Osteoblast (primary cell): ENCODE measurements at regions not wholly inside any gene's neighbourhood (a gene's known extent, or its start where the extent isn't known, plus 50 kb on each side); places are given as distances from the start of the nearest gene placed in this dataset.

Source experiments
- DNase-seq: peaks from one replicate; pipeline ENCODE4 v3.0.0; 2011; ENCODE audit warnings: low spot score, mixed read lengths; ENCODE audit not compliant: insufficient read length; ENCODE audit errors: missing footprints
- H2AFZ ChIP-seq: 2 replicates; pipeline ENCODE4 v1.6.0; 2011; ENCODE audit warnings: mild to moderate bottlenecking, low read length
- H3K27ac ChIP-seq: 2 replicates; pipeline ENCODE4 v1.5.1; 2011; ENCODE audit warnings: mild to moderate bottlenecking, low read depth, low read length, moderate library complexity
- H3K27me3 ChIP-seq: 2 replicates; pipeline ENCODE4 v1.6.0; 2012; ENCODE audit warnings: mild to moderate bottlenecking, control low read depth, inconsistent platforms, low read length, moderate library complexity; ENCODE audit not compliant: insufficient read depth
- H3K36me3 ChIP-seq: 2 replicates; pipeline ENCODE4 v1.5.1; 2011; ENCODE audit warnings: mild to moderate bottlenecking, low read length, control low read depth, moderate library complexity; ENCODE audit not compliant: insufficient read depth
- H3K4me1 ChIP-seq: 2 replicates; pipeline ENCODE4 v1.5.1; 2011; ENCODE audit warnings: mild to moderate bottlenecking, low read length, control low read depth, moderate library complexity; ENCODE audit not compliant: insufficient read depth
- H3K4me2 ChIP-seq: 2 replicates; pipeline ENCODE4 v1.6.0; 2011; ENCODE audit warnings: mild to moderate bottlenecking, low read length; ENCODE audit not compliant: insufficient read depth
- H3K4me3 ChIP-seq: fragments of 200-600 bp; sonication (generic); 3 replicates; pipeline ENCODE4 v1.5.1; 2012; ENCODE audit warnings: mild to moderate bottlenecking, low read length, inconsistent platforms; ENCODE audit not compliant: insufficient read depth
- H3K79me2 ChIP-seq: 2 replicates; pipeline ENCODE4 v1.6.0; 2012; ENCODE audit warnings: mild to moderate bottlenecking, low read length, control low read depth, inconsistent platforms; ENCODE audit not compliant: insufficient read depth
- H3K9me3 ChIP-seq: 2 replicates; pipeline ENCODE4 v1.5.1; 2011; ENCODE audit warnings: low read depth, low read length, control low read depth
- H4K20me1 ChIP-seq: 2 replicates; pipeline ENCODE4 v1.6.0; 2012; ENCODE audit warnings: mild to moderate bottlenecking, low read length, control low read depth; ENCODE audit not compliant: insufficient read depth
- CTCF ChIP-seq: IDR thresholded peaks from 2 replicates; pipeline ENCODE4 v1.5.1; 2011; ENCODE audit warnings: mild to moderate bottlenecking, low read depth, low read length, moderate library complexity; ENCODE audit errors: extremely low read depth

GRCh38 chr10:28105561-28105960 lies 106.7 kb upstream of the ODAD2 start:
- no peaks in the 10 kb centered on the region for H3K9me3 ChIP-seq
- TF ChIP-seq CTCF: no peak
- H3K27me3 ChIP-seq: no peaks in the 10 kb centered on the region
- H3K36me3 ChIP-seq: no peaks in the 10 kb centered on the region
- H3K4me3 ChIP-seq: no peak overlapping the region
- H3K79me2 ChIP-seq: no peaks in the 10 kb centered on the region
- DNase-seq: no peak
- H3K27ac ChIP-seq: no peak overlapping the region
- H4K20me1 ChIP-seq: no peaks in the 10 kb centered on the region
- no peak overlapping the region for H2AFZ ChIP-seq
- no peak overlapping the region for H3K4me2 ChIP-seq
- H3K4me1 ChIP-seq: no peaks in the 10 kb centered on the region

DNA sequence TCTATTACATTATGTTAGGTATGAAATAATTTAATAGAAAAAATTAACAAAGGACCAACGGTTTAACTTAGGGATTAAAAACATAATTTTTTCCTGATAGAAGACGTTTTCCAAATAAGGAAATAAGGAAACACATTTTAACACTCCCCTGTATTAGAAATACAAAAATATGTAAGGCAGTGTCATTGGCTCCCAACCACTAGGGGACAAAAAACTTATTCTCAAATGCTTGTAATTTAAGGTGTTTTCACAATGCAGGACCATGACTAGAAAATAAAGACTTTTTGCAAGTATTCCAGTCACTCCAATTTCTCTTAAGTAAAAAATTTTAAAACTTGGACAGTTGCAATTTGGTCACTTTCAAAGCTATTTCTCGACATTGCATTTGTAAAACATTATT lies 98.8 kb upstream of the ODAD2 start:
- DNase-seq: no peak
- Histone ChIP-seq H3K27me3 (no peaks in the 10 kb centered on the region), H3K27ac (no peak overlapping the region), H3K79me2 (no peaks in the 10 kb centered on the region), H3K4me3 (no peak overlapping the region), H3K9me3 (no peaks in the 10 kb centered on the region), H3K4me2 (no peak overlapping the region), H3K4me1 (no peaks in the 10 kb centered on the region), H3K36me3 (no peaks in the 10 kb centered on the region), H4K20me1 (no peaks in the 10 kb centered on the region), H2AFZ (no peak overlapping the region)
- TF ChIP-seq CTCF: peak; percentile 21

GRCh38 chr10:28095791-28096378 lies 97.0 kb upstream of the ODAD2 start:
- no peaks in the 10 kb centered on the region for H3K9me3 ChIP-seq
- peak overlapping the region; percentile 34 for H3K4me3 ChIP-seq
- no peak for DNase-seq
- H3K27ac ChIP-seq: no peak overlapping the region
- H3K27me3 ChIP-seq: no peaks in the 10 kb centered on the region
- no peaks in the 10 kb centered on the region for H3K4me1 ChIP-seq
- H2AFZ ChIP-seq: peak overlapping the region; percentile 56
- H3K36me3 ChIP-seq: no peaks in the 10 kb centered on the region
- no peaks in the 10 kb centered on the region for H4K20me1 ChIP-seq
- peak overlapping the region; percentile 54 for H3K4me2 ChIP-seq
- no peak for TF ChIP-seq CTCF
- no peaks in the 10 kb centered on the region for H3K79me2 ChIP-seq

GRCh38 chr10:28094121-28094520 lies 95.2 kb upstream of the ODAD2 start:
- Histone ChIP-seq H3K36me3 (no peaks in the 10 kb centered on the region), H3K27ac (no peak overlapping the region), H3K4me1 (peaks cover 7% of the 10 kb centered on the region), H3K4me3 (no peak overlapping the region), H4K20me1 (no peaks in the 10 kb centered on the region), H3K9me3 (no peaks in the 10 kb centered on the region), H2AFZ (no peak overlapping the region), H3K79me2 (no peaks in the 10 kb centered on the region), H3K4me2 (no peak overlapping the region), H3K27me3 (no peaks in the 10 kb centered on the region)
- DNase-seq: no peak
- TF ChIP-seq CTCF: no peak
